ENCODE measurements at regions not wholly inside any gene's neighbourhood (a gene's known extent, or its start where the extent isn't known, plus 50 kb on each side); places are given as distances from the start of the nearest gene placed in this dataset.

- no peak overlapping the region for H3K27ac Mint-ChIP-seq
- no peak overlapping the region for H3K4me3 Mint-ChIP-seq
- ChIA-PET POLR2A (no interaction called here), CTCF (interaction anchor here (0.7 to 4.1 kb wide), 20 partner anchors 8 to 407 kb away, joined by 3 to 60 read pairs (median 3); no protein-coding TSS in a partner anchor)
- no peaks in the 10 kb centered on the region for H3K36me3 Mint-ChIP-seq (ENCODE audit: low read depth)
- peaks cover under 1% of the 10 kb centered on the region for H3K4me1 Mint-ChIP-seq (ENCODE audit: low read depth)
- H3K27me3 Mint-ChIP-seq, result no peaks in the 10 kb centered on the region
- no peak for DNase-seq
- intact Hi-C loops (cut with micrococcal nuclease), result no loop called here
- no peak for ATAC-seq
- no peaks in the 10 kb centered on the region for H3K9me3 Mint-ChIP-seq
- TF ChIP-seq CTCF (IDR thresholded peaks at IDR 0.05), result no peak
These were observed 90.6 kb upstream of the SHB start for GRCh38 chr9:38159599-38159998.

- Mint-ChIP-seq H3K4me3 (no peak overlapping the region), H3K4me1 (ENCODE audit: low read depth) (no peaks in the 10 kb centered on the region), H3K27ac (no peak overlapping the region), H3K9me3 (no peaks in the 10 kb centered on the region), H3K36me3 (ENCODE audit: low read depth) (no peaks in the 10 kb centered on the region), H3K27me3 (no peaks in the 10 kb centered on the region)
- ATAC-seq, result no peak
- ChIA-PET POLR2A (no interaction called here), CTCF (interaction anchor here (4.0 to 4.1 kb wide), 2 partner anchors 12 to 245 kb away, joined by 35 to 60 read pairs; no protein-coding TSS in a partner anchor)
- intact Hi-C loops (cut with micrococcal nuclease), result no loop called here
- no peak for DNase-seq
- TF ChIP-seq CTCF (IDR thresholded peaks at IDR 0.05), result no peak
These were observed 89.6 kb upstream of the SHB start for GRCh38 chr9:38158628-38159027.

- ChIA-PET POLR2A (no interaction called here), CTCF (interaction anchor here (1.6 kb wide), 1 partner anchor 244 kb away, joined by 6 read pairs; no protein-coding TSS in a partner anchor)
- intact Hi-C loops (cut with micrococcal nuclease), result no loop called here
- H3K27me3 Mint-ChIP-seq, result no peaks in the 10 kb centered on the region
- DNase-seq (no peak), ATAC-seq (no peak)
- no peaks in the 10 kb centered on the region for H3K4me1 Mint-ChIP-seq (ENCODE audit: low read depth)
- no peak for TF ChIP-seq CTCF (IDR thresholded peaks at IDR 0.05)
- no peak overlapping the region for H3K27ac Mint-ChIP-seq
- no peak overlapping the region for H3K4me3 Mint-ChIP-seq
- H3K9me3 Mint-ChIP-seq, result no peaks in the 10 kb centered on the region
- H3K36me3 Mint-ChIP-seq (ENCODE audit: low read depth), result no peaks in the 10 kb centered on the region
These were observed 88.7 kb upstream of the SHB start for GRCh38 chr9:38157711-38158110.

- ATAC-seq (no peak), DNase-seq (no peak)
- H3K4me3 Mint-ChIP-seq, result no peak overlapping the region
- CTCF ChIA-PET, result interaction anchor here (0.8 to 1.4 kb wide), 3 partner anchors 16 to 241 kb away, joined by 3 to 5 read pairs (median 3); no protein-coding TSS in a partner anchor
- no peak for TF ChIP-seq CTCF (IDR thresholded peaks at IDR 0.05)
- H3K36me3 Mint-ChIP-seq (ENCODE audit: low read depth), result no peaks in the 10 kb centered on the region
- no peak overlapping the region for H3K27ac Mint-ChIP-seq
- intact Hi-C loops (cut with micrococcal nuclease), result no loop called here
- POLR2A ChIA-PET, result no interaction called here
- no peaks in the 10 kb centered on the region for H3K4me1 Mint-ChIP-seq (ENCODE audit: low read depth)
- H3K27me3 Mint-ChIP-seq, result peaks cover 3% of the 10 kb centered on the region
- no peaks in the 10 kb centered on the region for H3K9me3 Mint-ChIP-seq
These were observed 85.7 kb upstream of the SHB start for GRCh38 chr9:38154501-38155421.

GRCh38 chr9:38153910-38154291, 84.9 kb upstream of the SHB start:
- no peaks in the 10 kb centered on the region for H3K4me1 Mint-ChIP-seq (ENCODE audit: low read depth)
- DNase-seq, result no peak
- ATAC-seq, result no peak
- CTCF ChIA-PET, result interaction anchor here (1.5 kb wide), 1 partner anchor 240 kb away, joined by 4 read pairs; no protein-coding TSS in a partner anchor
- no peak overlapping the region for H3K27ac Mint-ChIP-seq
- H3K36me3 Mint-ChIP-seq (ENCODE audit: low read depth), result no peaks in the 10 kb centered on the region
- POLR2A ChIA-PET, result no interaction called here
- H3K27me3 Mint-ChIP-seq, result peaks cover 3% of the 10 kb centered on the region
- TF ChIP-seq CTCF (IDR thresholded peaks at IDR 0.05), result no peak
- no peak overlapping the region for H3K4me3 Mint-ChIP-seq
- intact Hi-C loops (cut with micrococcal nuclease), result no loop called here
- H3K9me3 Mint-ChIP-seq, result no peaks in the 10 kb centered on the region
